Keratinocyte (primary cell): ENCODE measurements at regions not wholly inside any gene's neighbourhood (a gene's known extent, or its start where the extent isn't known, plus 50 kb on each side); places are given as distances from the start of the nearest gene placed in this dataset.

Source experiments
- DNase-seq: peaks from one replicate; pipeline ENCODE4 v3.0.0-alpha.2; 2011; ENCODE audit warnings: low read depth, missing footprints, low spot score
- FAIRE-seq: peaks from 2 replicates; lab custom pipeline; 2011; peaks lifted over from hg19 to GRCh38; lab: Jason Lieb, UNC
- H2AFZ ChIP-seq: 2 replicates; pipeline ENCODE4 v1.6.0; 2012; ENCODE audit warnings: low read length, control low read depth, inconsistent platforms; ENCODE audit not compliant: control insufficient read depth
- H3K27ac ChIP-seq: 2 replicates; pipeline ENCODE4 v1.5.1; 2011; ENCODE audit warnings: low read length; ENCODE audit not compliant: control insufficient read depth, insufficient read depth
- H3K27me3 ChIP-seq: 3 replicates; pipeline ENCODE4 v1.6.0; 2011; ENCODE audit warnings: low read length; ENCODE audit not compliant: control insufficient read depth, insufficient read depth; ENCODE audit errors: extremely low read depth
- H3K36me3 ChIP-seq, 2 experiments: 2 replicates in 1 of 2; 3 replicates in 1 of 2; pipeline ENCODE4 v1.5.1; 2011; ENCODE audit warnings: low read length in 2 of 2, mild to moderate bottlenecking in 1 of 2; ENCODE audit not compliant: control insufficient read depth in 2 of 2, insufficient read depth in 2 of 2; ENCODE audit errors: extremely low read depth in 1 of 2
- H3K4me1 ChIP-seq: 3 replicates; pipeline ENCODE4 v1.5.1; 2011; ENCODE audit warnings: low read length; ENCODE audit not compliant: control insufficient read depth, insufficient read depth; ENCODE audit errors: extremely low read depth
- H3K4me2 ChIP-seq: 3 replicates; pipeline ENCODE4 v1.6.0; 2011; ENCODE audit warnings: low read depth, low read length; ENCODE audit not compliant: control insufficient read depth, insufficient read depth; ENCODE audit errors: extremely low read depth
- H3K4me3 ChIP-seq, 3 experiments: fragments of 200-600 bp in 1 of 3; sonication (generic) in 1 of 3; 2 replicates in 2 of 3; 3 replicates in 1 of 3; pipeline ENCODE4 v1.5.1; 2011 to 2016; ENCODE audit warnings: low read length in 3 of 3, mild to moderate bottlenecking in 3 of 3, control low read depth in 2 of 3, inconsistent platforms in 1 of 3, low read depth in 1 of 3, mixed read lengths in 1 of 3, mixed run types in 1 of 3, moderate library complexity in 1 of 3; ENCODE audit not compliant: control insufficient read depth in 2 of 3, insufficient read depth in 2 of 3; ENCODE audit errors: extremely low read depth in 1 of 3
- H3K79me2 ChIP-seq: 2 replicates; pipeline ENCODE4 v1.6.0; 2012; ENCODE audit warnings: low read length; ENCODE audit not compliant: control insufficient read depth, insufficient read depth
- H3K9ac ChIP-seq: 3 replicates; pipeline ENCODE4 v1.6.0; 2011; ENCODE audit warnings: low read length; ENCODE audit not compliant: control insufficient read depth, insufficient read depth; ENCODE audit errors: extremely low read depth
- H3K9me1 ChIP-seq: 3 replicates; pipeline ENCODE4 v1.6.0; 2011; ENCODE audit warnings: low read length; ENCODE audit not compliant: control insufficient read depth, insufficient read depth; ENCODE audit errors: extremely low read depth
- H3K9me3 ChIP-seq: 2 replicates; pipeline ENCODE4 v1.5.1; 2012; ENCODE audit warnings: low read depth, low read length; ENCODE audit not compliant: control insufficient read depth
- H4K20me1 ChIP-seq: 3 replicates; pipeline ENCODE4 v1.6.0; 2011; ENCODE audit warnings: low read length; ENCODE audit not compliant: control insufficient read depth, insufficient read depth; ENCODE audit errors: extremely low read depth
- CTCF ChIP-seq, 3 experiments: IDR thresholded peaks in 1 of 3; conservative IDR thresholded peaks in 1 of 3; optimal IDR thresholded peaks in 1 of 3; 2 replicates in 2 of 3; 3 replicates in 1 of 3; pipeline versions ENCODE3 to v1.5.1; 2011; ENCODE audit warnings: low read length in 3 of 3, mild to moderate bottlenecking in 3 of 3, moderate library complexity in 2 of 3, control low read depth in 1 of 3, inconsistent platforms in 1 of 3; ENCODE audit not compliant: insufficient read depth in 2 of 3; ENCODE audit errors: extremely low read depth in 1 of 3
- EZH2 ChIP-seq: IDR thresholded peaks from one replicate; pipeline ENCODE4 v1.6.1; 2012; ENCODE audit warnings: inconsistent platforms, mild to moderate bottlenecking, low read length, moderate library complexity
- dilution Hi-C: fragments of 300-500 bp; cut with MboI; formaldehyde crosslinking; loops from one replicate; pipeline ENCODE4 v1.7.0; 2020; ENCODE audit warnings: low sequenced_read_pairs; ENCODE audit not compliant: extremely low pct_ligation_motif_present

- dilution Hi-C loops, result no loop called here
- Histone ChIP-seq H3K4me3 (no peak overlapping the region), H3K4me2 (no peak overlapping the region), H2AFZ (no peak overlapping the region), H3K9me1 (no peaks in the 10 kb centered on the region), H3K79me2 (no peaks in the 10 kb centered on the region), H4K20me1 (no peaks in the 10 kb centered on the region), H3K27me3 (no peaks in the 10 kb centered on the region), H3K9me3 (no peaks in the 10 kb centered on the region), H3K9ac (no peak overlapping the region), H3K36me3 (no peaks in the 10 kb centered on the region), H3K4me1 (no peaks in the 10 kb centered on the region), H3K27ac (no peak overlapping the region)
- FAIRE-seq, result no peak
- TF ChIP-seq EZH2 (no peak), CTCF (optimal IDR thresholded peaks at IDR 0.05 in 1 of 3, IDR thresholded peaks at IDR 0.05 in 1 of 3, conservative IDR thresholded peaks at IDR 0.05 in 1 of 3; ENCODE audit: extremely low read depth in 1 of 3, insufficient read depth in 2 of 3, low read length in 3 of 3) (no peak)
- no peak for DNase-seq
These were observed 298.7 kb downstream of the RFC3 start for GRCh38 chr13:34116651-34117050.

- no peak for FAIRE-seq
- no peak overlapping the region for H3K9ac ChIP-seq
These were observed 306.8 kb downstream of the RFC3 start for GRCh38 chr13:34124666-34125306.

More at GRCh38 chr13:34124666-34125306, 306.8 kb downstream of the RFC3 start:
- Histone ChIP-seq H4K20me1 (no peaks in the 10 kb centered on the region), H3K27ac (no peak overlapping the region), H3K4me2 (no peak overlapping the region), H3K36me3 (no peaks in the 10 kb centered on the region), H3K4me1 (no peaks in the 10 kb centered on the region), H2AFZ (no peak overlapping the region), H3K79me2 (no peaks in the 10 kb centered on the region), H3K9me1 (no peaks in the 10 kb centered on the region), H3K27me3 (no peaks in the 10 kb centered on the region), H3K4me3 (no peak overlapping the region), H3K9me3 (no peaks in the 10 kb centered on the region)
- DNase-seq, result no peak
- TF ChIP-seq CTCF (optimal IDR thresholded peaks at IDR 0.05 in 1 of 3, IDR thresholded peaks at IDR 0.05 in 1 of 3, conservative IDR thresholded peaks at IDR 0.05 in 1 of 3; ENCODE audit: extremely low read depth in 1 of 3, insufficient read depth in 2 of 3, low read length in 3 of 3) (no peak), EZH2 (no peak)
- dilution Hi-C loops, result no loop called here
